Epidermal melanocyte (primary cell): ENCODE measurements at regions not wholly inside any gene's neighbourhood (a gene's known extent, or its start where the extent isn't known, plus 50 kb on each side); places are given as distances from the start of the nearest gene placed in this dataset.
"Not testable (repeated sequence)": the region's sequence is repeated elsewhere in the genome, so short reads cannot be mapped to it uniquely, and the experiment has no call there.

Experiments used
- DNase-seq: peaks from one replicate; pipeline ENCODE4 v3.0.0; 2011; ENCODE audit warnings: low spot score; ENCODE audit not compliant: insufficient read length

- DNase-seq: no peak
Observed at GRCh38 chr18:41060967-41061366, 894.1 kb upstream of the PIK3C3 start.

DNA sequence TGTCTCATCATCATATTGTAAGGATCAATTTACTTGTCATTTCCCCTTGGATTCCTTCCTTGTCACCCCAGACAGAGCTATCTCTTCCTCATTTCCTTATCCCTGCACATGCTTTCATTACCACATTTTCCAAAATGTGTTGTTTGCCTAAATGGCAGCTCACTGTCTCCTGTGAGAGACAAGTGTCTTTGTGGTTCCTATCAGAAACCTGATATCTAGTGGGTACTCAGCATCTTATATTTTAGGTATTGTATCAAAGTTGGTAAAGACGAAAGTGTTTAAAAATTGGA, 896.0 kb upstream of the PIK3C3 start:
- DNase-seq: no peak

GRCh38 chr18:41058351-41059125, 896.5 kb upstream of the PIK3C3 start:
- no peak for DNase-seq

DNA sequence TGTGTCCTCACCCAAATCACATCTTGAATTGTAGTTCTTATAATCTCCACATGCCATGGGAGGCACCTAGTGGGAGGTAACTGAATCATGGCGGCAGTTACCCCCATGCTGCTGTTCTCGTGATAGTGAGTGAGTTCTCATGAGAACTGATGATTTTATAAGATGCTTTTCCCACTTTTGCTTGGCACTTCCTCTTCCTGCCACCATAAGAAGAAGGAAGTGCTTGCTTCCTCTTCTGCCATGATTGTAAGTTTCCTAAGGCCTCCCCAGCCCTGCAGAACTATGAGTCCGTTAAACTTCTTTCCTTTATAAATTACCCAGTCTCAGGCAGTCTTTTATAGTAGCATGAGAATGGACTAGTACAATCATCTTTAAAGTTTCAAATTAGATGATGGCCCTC, 902.4 kb upstream of the PIK3C3 start:
- DNase-seq: no peak

- DNase-seq: not testable (repeated sequence)
Observed at GRCh38 chr18:41046250-41046649, 908.8 kb upstream of the PIK3C3 start.

GRCh38 chr18:41043876-41044275, 911.2 kb upstream of the PIK3C3 start:
- no peak for DNase-seq

GRCh38 chr18:41042866-41043265, 912.2 kb upstream of the PIK3C3 start:
- no peak for DNase-seq

GRCh38 chr18:41038071-41038470, 917.0 kb upstream of the PIK3C3 start:
- no peak for DNase-seq

DNA sequence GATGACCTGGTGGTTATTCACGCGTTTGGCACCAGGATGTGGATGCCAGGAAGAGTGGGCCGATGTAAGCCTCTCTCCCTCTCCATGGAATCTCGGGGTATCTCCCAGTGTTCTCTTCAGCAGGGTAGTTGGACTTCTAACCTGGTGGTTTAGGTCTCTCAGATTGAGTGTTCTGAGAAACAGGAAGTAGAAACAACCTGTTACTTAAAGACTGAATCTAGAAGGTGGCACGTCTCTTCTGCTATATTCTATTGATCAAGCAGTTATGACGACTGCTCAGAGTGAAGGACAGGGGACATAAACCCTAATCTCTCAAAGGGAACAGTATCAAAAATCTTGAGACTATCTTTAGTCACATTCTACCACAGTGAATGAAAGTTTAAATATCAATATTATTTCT, 918.7 kb upstream of the PIK3C3 start:
- DNase-seq: no peak

DNA sequence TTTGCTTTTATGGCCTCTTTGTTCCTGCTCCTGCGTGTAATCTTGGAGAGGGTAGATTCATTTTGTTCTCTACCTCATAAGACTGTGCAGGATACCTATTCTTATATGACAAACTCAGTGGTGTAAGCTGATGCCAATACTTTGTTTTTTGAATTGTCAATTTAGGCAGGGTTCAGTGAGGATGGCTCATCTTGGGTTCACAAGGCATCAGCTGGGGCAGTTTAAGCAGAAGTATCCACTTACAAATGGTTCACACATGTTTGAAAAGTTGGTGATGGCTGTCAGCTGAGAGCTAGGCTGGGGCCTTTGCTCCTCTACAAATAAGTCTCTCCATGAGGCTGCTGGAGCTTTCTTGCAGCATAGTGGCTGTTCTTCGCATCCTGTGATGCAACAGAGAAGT, 920.6 kb upstream of the PIK3C3 start:
- DNase-seq: no peak

DNA sequence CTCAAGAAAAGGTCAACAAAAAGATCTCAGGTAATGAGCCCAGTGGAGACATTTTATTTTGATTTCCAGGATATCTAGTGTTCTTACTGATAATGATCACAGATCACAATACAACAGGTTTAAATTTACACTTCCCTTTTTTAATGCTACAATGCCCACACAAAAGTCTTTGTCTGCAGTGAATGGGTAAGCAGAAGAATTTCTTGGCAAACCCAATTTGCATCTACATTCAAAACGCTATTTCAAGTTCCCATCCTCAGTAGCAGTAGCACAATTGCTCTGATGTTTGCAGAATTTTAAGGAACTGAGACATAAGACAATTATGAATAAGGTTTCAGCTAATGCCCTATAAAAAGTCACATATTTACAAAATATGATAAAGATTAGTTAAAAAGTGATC, 929.4 kb upstream of the PIK3C3 start:
- no peak for DNase-seq

- DNase-seq: no peak
Observed at GRCh38 chr18:41024792-41025191, 930.2 kb upstream of the PIK3C3 start.

GRCh38 chr18:41022484-41022883, 932.5 kb upstream of the PIK3C3 start:
- no peak for DNase-seq

DNA sequence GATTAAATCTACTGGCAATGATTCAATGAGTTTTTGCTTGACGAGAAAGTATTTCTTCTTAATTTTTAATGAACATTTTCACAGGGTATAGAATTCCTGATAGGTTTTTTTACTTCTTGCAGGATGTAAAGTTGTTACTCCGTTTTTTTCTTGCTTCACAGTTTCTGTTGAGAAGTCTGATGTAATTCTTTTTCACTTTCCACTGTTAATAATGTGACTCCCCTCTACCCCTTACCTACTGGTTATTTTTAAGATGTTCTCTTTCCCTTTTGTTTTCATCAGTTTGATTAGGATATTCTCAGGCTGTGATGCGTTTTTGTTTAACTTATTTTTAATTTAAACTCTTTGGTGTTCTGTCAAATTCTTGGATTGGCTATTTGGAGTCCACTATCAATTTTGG, 933.9 kb upstream of the PIK3C3 start:
- no peak for DNase-seq

- no peak for DNase-seq
Observed at GRCh38 chr18:41012194-41012593, 942.8 kb upstream of the PIK3C3 start.

- no peak for DNase-seq
Observed at GRCh38 chr18:41009926-41010325, 945.1 kb upstream of the PIK3C3 start.

GRCh38 chr18:41004324-41004723, 950.7 kb upstream of the PIK3C3 start:
- DNase-seq: no peak

GRCh38 chr18:40995529-40995928, 959.5 kb upstream of the PIK3C3 start:
- DNase-seq: no peak

DNA sequence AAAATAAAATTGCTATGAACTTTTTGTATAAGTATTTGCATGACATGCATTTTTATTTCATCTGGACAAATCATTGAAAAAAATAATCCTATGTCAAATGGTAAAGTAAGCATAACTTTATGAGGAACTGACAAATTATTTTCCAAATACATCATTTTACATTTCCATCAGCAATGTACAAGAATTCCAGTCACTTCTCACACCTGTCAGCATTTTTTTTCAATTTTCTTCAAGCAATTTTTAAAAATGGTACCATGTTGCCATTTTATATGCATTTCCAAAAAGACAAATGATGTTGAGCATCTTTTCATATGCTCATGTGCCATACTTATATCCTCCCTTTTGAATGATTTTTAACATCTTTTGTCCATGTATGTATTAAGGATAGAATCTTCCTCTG, 961.7 kb upstream of the PIK3C3 start:
- DNase-seq: no peak

GRCh38 chr18:40987581-40987980, 967.5 kb upstream of the PIK3C3 start:
- DNase-seq: no peak

- no peak for DNase-seq
Observed at GRCh38 chr18:40985436-40985835, 969.6 kb upstream of the PIK3C3 start.

- no peak for DNase-seq
Observed at GRCh38 chr18:40984856-40985255, 970.2 kb upstream of the PIK3C3 start.

- DNase-seq: no peak
Observed at GRCh38 chr18:40983835-40984234, 971.2 kb upstream of the PIK3C3 start.

GRCh38 chr18:40980171-40980570, 974.9 kb upstream of the PIK3C3 start:
- DNase-seq: no peak
